ENCODE measurements at regions not wholly inside any gene's neighbourhood (a gene's known extent, or its start where the extent isn't known, plus 50 kb on each side); places are given as distances from the start of the nearest gene placed in this dataset.
"Not testable (repeated sequence)": the region's sequence is repeated elsewhere in the genome, so short reads cannot be mapped to it uniquely, and the experiment has no call there.

DNA sequence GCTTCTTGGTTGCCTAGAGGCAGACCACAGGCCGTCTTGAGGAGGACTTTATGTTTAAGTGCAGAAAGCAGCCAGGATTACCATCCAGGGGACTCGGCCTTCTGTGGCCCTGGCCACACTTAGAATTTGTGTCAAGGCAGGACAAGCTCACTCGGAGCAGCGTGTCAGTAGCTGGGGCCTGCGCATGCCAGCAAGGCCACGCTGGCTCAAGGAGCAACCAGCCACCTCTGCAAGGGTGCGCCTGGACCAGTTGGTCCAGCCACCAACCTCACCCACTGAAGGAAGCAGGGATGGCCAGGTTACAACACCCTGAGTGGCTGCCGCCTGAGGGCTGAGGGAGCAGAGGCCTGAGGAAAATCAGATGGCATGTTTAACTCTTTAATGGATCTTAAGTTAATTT, 105.7 kb downstream of the CCDC74A start:
- TF ChIP-seq EZH2 (IDR thresholded peaks at IDR 0.05; ENCODE audit: low read length, missing control alignments); CTCF (conservative IDR thresholded peaks at IDR 0.05 in 1 of 2, IDR thresholded peaks at IDR 0.05 in 1 of 2; ENCODE audit: low read depth in 1 of 2, low read length in 2 of 2): not testable (repeated sequence)

Measured in fibroblast of lung (primary cell).